Activated CD4-positive, CD25-positive, alpha-beta regulatory T cell (primary cell): ENCODE measurements at regions not wholly inside any gene's neighbourhood (a gene's known extent, or its start where the extent isn't known, plus 50 kb on each side); places are given as distances from the start of the nearest gene placed in this dataset.

Source experiments
- DNase-seq, 4 experiments: peaks; one replicate each; lab custom pipeline; 2025; lab: John Stamatoyannopoulos, UW

DNA sequence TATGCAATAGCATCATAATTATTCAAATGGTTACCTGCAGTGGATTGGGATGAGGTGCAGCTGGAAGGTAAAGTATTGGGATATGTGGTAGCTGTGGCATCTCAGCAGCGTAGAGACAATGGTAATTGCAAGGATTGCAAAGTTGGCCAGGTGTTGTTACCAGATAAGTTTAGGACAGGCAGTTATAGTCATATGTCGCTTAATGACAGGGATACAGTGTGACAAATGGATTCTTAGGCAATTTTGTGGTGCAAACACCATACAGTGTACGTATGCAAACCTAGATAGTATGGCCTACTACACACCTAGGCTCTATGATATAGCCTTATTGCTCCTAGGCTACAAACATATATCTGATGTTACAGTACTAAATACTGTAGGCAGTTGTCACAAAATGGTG is 163.5 kb upstream of the LYZL2 start:
- no peak for DNase-seq

DNA sequence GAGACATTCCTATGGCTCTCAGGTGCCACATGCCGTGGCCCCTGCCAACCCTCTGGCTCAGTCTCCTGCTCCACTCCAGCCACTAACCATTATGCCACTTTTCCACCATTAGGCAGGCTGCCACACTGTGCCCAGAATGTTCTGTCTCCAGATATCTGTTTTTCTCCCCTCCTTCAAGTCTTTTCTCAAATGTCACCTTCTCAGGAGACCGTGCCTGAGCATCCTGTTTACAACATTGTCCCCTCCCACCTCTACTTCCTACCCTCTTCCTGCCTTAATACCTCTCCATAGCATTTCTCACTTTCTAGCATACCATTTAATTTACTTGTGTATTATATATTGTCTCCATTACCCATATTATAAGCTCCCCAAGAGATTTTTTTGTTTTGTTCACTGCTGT is 162.5 kb upstream of the LYZL2 start:
- no peak for DNase-seq

DNA sequence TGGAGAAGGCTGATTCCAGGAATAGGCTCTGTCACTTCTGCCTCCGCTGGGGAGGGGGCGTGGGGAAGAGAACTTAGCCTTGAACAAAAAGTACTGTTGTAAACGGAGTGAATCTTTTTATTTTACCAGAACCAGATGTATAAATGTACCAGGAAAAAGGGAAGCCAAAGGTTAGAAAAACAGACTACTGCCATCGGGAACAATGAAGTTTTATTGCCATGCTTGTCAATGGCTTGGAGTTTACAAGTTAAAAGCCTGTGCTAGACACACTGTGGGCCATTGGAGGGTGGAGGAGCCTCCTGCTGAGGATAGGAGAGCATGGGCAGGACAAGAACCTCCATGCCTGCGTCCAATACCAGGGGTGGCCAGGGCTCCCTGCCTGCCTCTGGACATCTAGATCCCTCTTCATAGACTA is 161.7 kb upstream of the LYZL2 start:
- DNase-seq, result no peak

DNA sequence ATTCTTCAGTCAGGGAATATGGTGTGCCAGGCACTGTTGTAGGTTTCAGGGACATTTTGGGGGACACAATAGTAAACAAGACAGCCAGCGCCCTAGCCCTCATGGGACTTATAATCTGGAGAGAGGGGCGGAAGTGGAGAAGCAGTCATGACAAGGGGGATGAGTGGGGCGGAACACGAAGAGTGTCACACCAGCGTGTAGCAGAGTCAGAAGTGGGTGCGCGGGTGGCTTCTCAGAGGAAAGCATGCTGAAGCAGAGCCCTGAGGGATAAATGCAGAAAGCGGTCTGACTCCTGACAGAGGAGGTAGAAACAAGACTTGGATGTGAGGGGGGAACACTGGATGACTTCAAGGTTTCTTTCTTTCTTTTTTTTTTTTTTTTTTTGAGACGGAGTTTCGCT is 160.3 kb upstream of the LYZL2 start:
- no peak for DNase-seq

DNA sequence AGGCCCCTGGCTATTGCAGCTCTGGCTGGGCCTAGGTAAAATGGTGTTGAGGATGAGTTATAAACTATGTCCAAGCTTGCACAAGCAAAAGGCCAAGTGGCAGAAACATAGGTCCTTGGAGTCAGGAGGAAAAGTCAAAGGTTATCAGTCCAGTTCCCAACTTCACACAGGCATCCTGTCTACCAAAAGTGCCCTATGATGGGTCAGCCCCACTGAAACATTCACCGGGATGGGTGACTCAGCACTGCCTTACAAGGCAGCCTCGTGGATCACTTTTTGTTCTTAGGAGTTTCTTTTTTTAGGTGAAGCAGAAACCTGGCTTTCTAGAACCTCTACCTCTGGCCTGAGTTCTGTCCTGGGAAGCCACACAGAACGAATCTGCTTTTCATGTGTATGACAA is 158.8 kb upstream of the LYZL2 start:
- no peak for DNase-seq

DNA sequence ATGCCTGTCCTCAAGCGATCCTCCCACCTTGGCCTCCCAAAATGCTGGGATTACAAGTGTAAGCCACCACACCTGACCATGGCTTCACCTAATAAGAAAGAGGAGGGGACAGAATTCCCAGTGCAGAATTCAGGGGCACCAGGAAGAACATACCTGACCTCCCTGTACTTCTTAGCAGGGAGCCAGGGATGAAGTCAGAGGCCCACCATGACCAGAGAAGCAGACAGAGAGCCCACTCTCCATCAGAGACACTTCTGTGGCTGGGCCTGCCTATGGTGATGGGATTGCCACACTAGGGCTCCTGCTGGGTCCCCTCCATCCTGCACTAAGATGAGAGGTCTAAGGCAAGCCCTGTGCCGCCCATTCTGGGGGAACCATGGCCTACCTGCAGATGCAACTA is 157.4 kb upstream of the LYZL2 start:
- DNase-seq, result no peak

DNA sequence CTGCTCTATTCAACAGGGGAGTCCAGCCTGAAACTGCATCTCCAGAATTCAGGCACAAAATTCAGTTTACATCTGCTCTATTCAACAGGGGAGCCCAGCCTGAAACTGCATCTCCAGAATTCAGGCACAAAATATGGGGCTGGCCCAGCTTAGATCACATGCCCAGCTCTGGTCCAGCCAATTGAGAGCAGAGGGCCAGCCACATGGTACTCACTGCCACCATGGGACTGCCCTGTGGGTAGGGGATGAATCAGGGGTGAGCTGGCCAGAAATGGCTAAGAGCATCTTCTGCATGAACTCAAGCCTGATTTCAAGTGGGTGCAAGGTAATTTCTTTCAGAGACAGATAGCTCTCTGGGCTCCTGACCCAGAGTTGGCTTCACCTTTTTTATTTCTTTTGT is 156.6 kb upstream of the LYZL2 start:
- no peak for DNase-seq

DNA sequence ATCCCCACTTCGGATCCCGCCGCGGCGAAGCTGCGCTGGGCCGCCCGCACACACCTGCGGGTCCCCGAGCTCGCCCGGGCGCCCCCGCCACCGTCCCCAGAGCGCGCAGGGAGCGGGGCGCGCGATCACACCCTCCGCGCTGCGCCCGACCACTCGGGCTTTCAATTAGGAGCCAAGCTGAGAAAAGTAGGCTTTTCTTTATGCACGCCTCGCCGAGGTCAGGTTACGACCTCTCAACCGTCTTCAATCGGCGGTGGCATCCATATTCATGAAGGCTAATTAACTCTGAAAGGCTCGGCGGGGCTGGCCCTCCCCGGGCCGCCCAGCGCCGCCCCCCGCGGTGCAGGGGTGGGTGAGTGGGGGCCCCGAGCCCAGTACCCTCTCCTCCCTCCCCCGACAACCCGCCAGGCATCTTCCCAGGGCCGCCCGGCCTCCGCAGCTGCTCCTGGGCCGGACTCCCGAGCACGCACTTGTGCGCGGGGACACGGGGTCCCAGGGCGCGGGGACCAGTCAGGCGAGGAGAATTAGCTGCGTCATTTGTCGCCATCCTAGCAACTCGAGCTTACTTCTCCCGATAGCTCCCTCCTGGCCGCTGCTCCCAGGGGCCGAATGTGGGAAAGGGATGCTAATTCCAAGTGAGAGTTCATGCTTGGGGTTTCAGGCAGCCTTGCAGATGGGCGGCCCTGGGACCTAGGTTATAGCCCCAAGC is 155.5 kb upstream of the LYZL2 start:
- DNase-seq, result no peak

DNA sequence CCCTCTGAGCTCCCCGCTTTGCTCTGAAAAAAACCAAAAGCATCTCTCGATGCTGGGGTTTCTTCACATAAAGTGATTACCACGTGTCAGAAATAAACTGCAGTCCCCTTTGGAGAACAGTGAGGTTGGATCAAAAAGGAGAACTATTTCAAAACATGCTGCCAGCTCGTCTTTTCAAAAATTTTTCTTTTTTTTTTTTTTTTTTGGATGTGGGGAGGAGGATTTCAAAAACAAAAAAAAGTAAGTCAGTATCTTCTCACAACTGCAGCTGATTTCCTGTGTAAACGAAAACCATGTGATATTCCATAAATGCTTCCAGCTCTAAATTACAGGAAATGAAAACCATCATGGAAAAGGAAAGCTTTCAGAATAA is 155.0 kb upstream of the LYZL2 start:
- no peak for DNase-seq

DNA sequence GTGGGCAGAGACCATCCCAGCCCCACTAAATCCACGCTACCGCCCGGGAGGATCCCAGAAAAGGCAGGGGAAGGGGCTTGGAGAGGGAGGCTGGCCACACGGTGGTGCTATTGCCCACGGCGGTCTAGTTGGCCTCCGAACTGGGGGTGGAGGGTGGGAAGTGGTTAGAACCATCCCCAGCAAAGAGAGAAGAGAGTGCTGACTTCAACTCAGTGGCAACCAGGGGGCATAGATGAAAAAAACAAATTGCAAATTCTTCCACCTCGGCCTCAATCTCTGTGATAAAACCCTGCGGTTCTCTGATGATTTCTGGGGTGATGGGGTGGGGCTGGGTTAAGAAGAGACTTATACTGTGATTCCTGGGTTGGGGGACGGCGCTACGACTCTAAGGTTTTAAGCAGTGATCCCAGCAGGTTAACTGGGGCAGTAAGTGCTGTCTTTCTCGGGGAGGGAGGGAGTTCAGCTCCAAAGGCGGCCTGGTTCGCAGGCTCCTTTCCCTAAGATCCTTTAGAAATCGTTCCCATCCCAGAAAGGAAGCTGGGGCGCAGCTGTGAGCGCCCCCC is 154.5 kb upstream of the LYZL2 start:
- peak; percentile 53 to 63 (median 60) for DNase-seq

DNA sequence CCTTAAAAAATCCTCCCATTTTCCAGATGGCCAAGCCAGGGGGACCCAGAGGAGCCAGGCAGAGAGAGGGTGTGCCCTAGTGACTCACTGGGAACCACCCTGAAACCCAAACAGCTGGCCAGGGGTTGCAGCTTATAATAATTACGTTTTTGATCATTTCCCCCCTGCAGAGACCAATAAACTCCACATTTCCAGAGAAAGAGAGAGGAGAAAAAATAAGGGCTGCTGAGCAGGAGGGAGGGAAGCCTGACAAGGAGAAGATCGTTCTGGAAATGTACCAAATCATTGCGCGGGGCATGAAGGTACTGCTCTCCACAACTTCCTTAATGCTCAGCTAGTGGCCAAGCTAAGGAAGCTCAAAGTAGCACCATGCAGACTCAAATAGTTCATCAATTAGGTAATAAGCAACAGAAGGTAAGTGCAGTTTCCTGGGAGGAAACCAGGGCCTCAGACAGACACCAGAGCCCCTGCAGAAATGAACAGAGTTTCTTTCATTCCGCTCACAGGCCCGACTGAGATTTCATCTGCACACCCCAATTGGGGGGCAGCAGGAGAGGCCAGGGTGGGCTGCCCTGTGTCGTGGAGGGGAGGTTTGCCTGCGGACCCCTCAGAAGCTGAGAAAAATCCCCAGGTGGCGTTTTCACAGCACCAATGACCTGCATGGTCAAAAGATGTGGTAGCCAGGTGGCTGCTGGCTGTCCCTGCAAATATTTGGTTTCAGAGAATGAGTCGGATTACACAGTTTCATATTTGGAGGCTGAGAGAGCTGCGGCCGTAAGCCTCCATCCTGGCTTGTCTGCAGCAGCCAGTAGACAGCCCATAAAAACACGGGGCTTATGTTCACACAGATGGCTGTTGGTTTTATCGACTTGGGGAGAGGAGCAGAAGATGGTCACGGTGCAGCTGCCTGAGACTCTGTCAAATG is 153.2 kb upstream of the LYZL2 start:
- no peak for DNase-seq

DNA sequence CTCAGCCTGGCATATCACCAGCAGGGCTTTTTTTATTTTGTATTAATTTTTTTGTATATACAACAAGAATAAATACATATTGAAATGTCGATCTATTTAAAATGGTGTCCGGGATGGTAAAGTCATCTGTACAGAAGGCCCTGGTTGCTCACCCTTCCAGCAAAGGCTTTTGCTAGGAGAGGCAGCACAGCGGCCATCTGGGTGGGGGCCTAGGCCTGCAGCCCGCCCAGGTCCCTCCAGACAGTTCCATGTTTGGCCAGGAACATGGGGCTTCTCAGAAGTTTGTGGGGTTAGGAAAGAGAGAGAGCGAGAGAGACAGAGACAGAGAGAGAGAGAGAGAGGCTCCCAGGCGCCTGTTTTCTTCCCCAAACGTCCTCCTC is 152.6 kb upstream of the LYZL2 start:
- DNase-seq, result no peak

DNA sequence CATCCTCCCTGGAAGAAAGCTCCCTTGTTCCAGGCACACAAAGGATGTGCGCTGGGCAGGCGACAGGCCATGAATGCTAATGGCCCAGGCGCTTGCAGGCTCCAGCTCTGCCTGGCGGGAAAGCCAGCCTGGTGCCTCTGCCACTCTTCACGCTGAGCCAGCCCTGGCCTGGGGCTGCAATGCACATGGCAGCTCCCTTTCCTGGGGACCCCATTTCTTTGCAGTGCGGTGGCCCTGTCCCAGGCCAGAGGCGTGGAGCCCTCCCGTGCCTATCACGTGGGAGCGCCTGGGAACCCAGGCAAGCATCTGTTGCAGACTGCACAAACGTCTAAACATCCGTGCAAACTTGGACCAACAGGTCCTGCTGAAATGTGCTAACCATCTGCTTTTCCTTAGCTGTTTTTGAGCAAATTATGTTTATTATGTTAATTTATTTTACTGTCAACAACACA is 152.1 kb upstream of the LYZL2 start:
- DNase-seq, result no peak

DNA sequence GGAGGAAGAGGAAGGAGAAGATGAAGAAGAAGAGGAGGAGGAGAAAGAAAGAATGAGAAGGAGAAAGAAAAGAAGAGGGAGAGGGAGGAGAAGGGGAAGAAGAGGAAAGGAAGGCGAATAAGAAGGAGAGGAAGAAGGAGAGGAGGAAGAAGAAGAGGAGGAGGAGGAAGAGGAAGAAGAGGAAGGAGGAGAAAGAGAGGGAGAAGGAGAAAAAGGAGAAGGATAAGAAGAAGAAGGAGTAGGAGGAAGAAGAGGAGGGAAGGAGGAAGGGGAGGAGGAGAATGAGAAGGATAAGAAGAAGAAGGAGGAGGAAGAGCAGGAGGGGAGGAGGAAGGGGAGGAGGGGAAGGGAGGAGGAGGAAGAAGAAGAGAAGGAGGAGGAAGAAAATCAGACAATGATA is 149.2 kb upstream of the LYZL2 start:
- DNase-seq, result no peak

DNA sequence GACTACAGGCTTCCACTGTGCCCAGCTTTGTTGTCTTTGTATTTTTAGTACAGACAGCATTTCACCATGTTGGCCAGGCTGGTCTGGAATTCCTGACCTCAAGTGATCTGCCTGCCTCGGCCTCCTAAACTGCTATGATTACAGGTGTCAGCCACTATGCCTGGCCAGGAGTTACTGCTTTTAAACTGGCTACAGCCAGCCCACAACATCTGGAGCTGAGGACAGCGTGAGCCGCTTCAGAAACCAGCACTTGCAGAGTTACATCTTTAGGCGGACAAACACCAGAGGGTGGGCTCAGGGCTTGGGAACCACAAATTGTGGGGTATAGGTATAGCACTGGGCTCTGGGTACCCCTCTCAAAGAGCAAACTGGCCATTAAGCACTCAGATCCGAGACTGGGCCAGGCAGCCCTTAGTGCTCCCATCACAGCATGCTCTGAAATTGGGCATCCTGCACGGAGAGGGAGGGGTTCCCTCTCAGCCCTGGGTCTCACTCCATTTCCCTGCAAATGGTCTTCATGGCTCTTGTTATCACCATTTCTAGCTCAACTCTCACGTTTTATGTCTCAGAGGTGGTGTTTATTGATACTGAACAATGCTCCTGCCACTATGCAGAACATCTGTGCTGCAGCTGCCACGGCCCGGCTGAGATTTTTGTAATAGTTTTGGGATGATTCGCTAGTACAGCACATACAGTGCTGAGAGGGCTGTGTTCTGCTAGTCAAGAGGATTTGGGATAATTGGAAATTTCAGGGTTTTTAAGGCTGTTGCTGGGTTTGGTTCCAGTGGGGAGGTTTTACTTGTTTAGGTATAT is 146.4 kb upstream of the LYZL2 start:
- no peak for DNase-seq

DNA sequence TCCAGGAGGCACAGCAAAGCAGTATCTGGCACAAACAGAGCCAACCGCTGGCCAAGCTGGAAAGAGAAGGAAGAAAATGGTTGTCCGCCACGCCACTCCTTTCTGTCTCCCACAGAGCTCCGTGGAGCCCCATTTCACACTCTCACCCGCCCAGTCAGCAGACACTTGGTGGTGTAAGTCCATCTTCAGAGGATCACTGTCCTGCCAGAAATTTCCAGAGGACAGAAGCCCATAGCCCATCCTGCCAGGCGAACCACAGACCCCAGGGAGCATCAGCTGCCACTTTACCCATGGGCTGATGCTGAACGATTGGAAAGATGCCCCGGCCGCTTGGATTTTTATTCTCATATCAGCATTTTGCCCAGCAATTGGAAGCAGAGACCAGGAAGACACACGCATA is 144.7 kb upstream of the LYZL2 start:
- no peak for DNase-seq

DNA sequence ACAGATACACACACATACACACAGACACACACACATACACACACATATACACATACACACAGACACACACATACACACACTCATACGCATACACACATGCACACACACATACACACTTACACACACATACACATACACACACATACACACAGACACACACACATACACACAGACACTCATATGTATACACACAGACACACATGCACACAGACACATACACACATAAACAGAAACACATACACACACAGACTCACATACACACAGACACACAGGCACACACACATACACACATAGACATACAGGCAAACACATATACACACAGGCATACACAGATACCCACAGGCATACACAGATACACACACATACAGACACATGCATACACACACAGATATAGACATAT is 143.9 kb upstream of the LYZL2 start:
- DNase-seq, result no peak

DNA sequence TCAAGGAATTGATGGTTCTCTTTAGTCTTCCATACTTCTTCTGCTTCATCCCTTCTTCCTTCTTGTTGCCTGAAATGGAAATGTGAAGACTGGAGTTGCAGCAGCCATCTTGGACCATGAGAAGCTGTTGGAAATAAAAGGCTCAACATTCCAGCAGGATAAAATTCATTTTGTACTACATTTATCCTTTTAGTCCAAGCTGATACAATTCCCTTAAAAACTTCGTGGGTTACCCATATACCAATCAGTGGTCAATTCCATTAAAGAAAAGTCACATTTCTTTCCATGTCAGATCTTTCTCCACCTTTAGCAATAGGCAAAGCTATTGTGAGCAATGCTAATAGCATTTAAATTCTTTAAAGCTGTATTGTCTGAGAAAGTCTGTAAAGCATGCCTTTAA is 141.3 kb upstream of the LYZL2 start:
- DNase-seq, result no peak

DNA sequence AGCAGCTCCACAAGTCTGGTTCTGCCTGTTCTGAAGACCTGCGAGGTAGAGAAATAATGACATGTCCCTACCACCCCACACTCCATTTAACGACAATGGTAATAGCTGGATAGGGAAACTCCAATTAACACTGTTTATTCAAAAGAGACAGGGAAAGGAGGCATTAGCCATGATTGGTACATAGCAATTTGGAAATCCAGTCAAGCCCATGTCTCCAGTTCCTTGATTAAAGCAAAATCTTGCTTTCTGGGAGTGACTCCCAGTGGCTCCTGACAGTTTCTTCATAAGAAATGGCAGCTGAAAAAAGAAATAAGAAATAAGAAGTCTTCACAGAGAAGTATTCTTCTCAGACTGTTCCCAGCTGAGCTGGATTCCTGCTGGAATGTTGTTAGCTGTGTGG is 140.7 kb upstream of the LYZL2 start:
- no peak for DNase-seq

DNA sequence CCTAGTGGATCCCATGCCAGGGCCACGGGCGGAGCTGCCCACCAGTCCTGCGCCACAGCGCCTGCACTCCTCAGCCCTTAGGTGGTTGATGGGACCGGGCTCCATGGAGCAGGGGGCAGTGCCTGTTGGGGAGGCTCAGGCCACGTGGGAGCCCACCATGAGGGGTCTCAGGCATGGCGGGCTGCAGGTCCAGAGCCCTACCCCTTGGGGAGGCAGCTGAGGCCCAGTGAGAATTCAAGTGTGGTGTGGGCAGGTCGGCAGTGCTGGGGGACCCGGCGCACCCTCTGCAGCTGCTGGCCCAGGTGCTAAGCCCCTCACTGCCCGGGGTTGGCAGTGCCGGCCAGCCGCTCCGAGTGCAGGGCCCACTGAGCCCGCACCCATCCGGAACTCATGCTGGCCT is 139.8 kb upstream of the LYZL2 start:
- no peak for DNase-seq

DNA sequence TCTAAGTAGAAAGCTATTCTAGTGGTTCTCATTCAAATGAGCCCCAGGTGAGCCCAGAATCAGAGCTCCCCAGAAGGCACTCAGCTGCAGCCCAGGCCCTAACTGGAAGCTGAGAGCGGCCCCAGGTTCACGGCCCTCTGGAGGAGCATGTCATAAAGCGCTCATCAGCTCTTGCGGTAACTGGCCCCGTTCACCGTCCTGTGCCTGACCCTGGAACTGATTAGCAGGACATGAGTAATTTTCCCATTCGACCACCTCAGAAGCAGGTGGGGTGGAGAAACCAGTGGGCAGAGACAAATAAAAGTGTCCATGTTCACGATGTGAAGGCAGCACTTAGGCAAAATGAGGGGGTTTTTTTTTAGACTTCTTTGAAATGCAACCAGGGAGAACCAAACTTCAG is 136.1 kb upstream of the LYZL2 start:
- no peak for DNase-seq

DNA sequence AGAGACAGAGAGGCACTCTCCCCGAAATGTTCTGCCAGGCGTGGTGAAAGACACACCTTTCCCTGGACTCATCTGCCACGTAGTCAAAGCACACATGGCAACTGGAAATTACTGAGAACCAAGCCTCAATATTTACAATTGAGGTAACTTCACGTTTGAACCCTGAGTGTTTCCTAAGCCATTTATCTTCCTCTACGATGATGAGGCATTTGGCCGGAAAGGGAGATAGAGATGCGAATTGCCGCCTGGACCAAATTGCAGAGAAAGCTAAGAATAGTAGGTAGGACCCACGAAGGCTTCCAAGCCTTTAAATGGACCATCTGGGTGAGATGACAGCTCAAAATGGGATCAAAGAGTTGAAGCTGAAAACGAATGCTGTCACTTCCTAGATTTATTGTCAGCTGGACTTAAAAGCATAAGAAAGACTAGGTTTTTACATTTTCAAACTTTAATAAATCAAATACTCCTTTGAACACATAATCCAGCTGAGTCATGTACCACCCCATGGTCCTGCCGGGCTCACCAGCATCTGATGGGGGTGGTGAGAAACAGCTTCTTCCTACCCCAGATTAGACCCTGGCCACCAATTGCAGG is 135.6 kb upstream of the LYZL2 start:
- DNase-seq, result no peak
